ENCODE measurements at regions not wholly inside any gene's neighbourhood (a gene's known extent, or its start where the extent isn't known, plus 50 kb on each side); places are given as distances from the start of the nearest gene placed in this dataset.
"Not testable (repeated sequence)": the region's sequence is repeated elsewhere in the genome, so short reads cannot be mapped to it uniquely, and the experiment has no call there.

- DNase-seq, result no peak
Observed at GRCh38 chr5:2874099-2874498, 122.6 kb upstream of the IRX2 start.

DNA sequence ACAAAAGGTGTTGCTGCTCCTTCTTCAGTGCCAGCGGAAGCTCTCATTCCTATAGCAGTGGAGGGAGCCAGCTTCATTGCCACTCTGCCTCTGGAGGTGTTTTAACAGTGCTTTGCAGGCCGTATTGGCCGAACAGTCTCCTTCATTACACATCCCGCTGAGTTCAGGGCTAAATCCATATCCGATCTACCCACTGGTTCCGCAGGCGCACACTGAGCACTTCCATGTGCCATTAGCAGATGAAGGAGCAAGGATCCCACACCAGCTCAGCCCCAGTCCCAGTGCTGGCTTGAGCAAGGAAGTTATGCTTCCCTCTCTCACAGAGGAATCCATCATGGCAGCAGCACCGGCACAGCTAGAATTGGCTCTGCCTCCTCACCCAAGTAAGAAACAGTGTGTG lies 121.2 kb upstream of the IRX2 start:
- no peak for DNase-seq

GRCh38 chr5:2871282-2871681 lies 119.8 kb upstream of the IRX2 start:
- DNase-seq, result no peak

DNA sequence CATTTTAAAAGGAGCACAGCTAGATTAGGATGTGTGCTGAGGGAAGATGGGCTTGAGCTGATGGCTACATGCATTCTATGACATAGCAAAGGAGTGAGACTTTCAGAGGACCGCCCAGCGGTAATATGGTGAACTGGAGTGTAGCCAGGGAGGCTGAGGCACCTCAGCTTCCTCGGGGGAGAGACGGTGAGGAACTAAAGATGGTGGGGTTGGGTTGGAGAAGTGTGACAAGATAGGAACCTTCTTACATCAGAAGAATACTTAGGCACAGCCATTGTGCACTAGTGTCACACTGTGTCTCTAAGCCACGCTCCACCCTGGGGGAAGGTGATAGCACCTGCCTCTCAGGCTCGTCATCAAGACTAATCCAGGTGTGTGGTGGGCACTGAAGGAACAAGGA lies 118.0 kb upstream of the IRX2 start:
- DNase-seq, result no peak

DNA sequence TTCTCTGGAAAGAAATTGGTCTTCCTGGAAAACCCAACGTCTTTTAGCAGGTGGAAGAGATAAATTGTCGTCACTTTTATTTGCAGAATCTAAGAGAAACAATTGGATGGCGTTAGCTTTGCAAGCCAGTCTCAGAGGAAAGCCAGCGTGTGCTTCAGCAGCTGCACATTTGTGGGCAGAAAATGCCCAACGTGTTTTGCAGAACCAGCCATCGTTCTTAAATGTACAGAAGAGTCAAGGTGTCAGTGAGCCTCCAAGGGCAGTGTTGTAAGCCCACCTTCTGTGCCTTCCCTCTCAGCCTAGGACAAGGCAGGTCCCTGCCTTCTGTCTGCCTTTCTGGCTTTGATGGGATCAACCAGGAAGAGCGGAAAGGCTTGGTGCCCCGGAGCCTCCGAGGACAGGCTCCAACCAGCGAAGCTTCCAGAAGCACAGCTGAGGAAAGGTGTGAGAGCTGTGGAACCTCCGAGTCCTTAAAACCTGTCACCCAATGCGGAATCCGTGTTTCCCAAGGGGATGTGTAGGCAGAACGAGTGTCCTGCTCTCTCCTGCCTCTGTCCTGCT lies 116.0 kb upstream of the IRX2 start:
- no peak for DNase-seq

GRCh38 chr5:2866662-2867372 lies 115.3 kb upstream of the IRX2 start:
- no peak for DNase-seq

DNA sequence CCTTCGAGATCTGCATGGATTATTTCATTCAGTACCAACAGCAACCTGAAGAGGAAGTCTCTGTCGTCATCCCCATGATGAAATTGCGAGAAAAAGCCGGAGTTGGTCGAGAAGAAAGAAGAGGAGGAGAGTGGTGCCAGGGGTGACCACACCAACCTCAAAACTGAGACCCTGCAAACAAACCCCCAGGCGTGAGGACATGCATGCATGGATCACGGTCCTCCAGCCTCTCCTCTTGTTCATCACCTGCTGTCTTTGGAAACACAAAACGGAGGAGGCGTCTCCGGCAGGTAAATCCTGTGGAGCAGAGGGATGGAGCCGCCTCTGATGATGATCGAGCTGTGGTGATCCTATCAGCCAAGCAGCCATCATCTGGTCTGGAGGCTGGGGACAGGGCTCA lies 114.4 kb upstream of the IRX2 start:
- DNase-seq, result no peak

DNA sequence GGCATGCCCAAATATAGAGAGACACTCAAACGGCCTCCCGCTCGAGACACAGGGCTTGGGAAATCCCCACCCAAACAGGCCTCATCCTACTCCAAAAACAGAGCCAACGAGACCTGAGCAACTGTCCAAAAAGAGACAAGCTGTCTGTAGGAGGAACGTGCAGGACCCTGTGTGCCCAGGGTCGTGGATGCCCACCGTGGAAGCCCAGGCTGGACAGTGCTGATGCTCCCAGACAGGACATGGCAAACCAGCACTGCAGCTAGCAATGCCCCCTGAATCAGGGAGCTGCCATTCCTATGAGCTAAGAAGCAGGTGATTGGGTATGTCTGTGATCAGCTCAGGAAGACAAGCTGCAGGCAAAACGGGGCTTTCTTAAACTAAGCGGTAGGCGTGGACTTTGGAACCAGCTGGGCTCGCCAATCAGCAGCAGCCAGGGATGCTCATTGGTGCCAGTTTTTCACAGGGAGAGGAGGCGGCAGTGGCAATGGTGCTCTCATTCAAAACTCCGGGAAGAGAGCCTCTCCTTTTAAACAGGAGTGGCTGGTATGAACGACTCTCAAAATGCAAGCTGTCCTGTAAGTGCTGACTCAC lies 113.1 kb upstream of the IRX2 start:
- DNase-seq, result no peak

DNA sequence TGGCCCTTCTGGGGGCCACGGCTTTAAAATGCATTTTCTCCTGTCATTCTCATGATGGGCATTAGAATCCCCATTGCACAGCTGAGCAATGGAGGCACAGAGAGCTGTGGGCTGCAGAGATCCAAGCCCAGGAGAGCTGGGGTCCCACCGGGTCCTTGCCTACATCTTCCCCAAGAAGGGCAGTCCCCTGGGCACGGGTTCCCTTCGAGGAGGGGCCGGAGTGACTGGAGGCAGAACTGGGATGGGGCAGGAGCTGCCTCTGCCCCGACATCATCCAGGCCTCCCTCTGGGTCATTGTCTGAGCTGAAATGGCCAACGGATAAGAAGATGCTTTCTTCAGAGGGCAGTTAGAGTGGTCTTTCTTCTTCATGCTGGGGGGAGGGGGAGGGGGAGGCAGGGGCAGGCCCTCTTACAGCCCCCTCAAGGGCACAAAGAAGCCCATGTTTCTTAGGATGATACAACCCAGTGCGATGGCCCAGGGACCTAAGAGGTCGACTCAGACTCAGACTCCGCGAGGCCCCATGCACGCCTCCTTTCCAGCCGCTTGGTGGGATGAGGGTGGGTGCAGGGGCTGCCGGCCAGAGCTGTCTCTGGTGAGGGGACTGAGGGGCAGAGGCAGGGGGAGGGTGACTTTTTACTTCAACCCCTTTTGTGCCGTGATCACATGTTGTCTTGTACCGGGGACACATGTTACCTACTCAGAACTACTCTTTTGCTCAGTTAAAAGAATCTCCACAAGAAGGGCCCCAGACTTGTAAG lies 112.4 kb upstream of the IRX2 start:
- DNase-seq, result no peak

GRCh38 chr5:2863133-2863532 lies 111.7 kb upstream of the IRX2 start:
- no peak for DNase-seq

- DNase-seq, result not testable (repeated sequence)
Observed at GRCh38 chr5:2862176-2862575, 110.7 kb upstream of the IRX2 start.

GRCh38 chr5:2861605-2862004 lies 110.1 kb upstream of the IRX2 start:
- no peak for DNase-seq

DNA sequence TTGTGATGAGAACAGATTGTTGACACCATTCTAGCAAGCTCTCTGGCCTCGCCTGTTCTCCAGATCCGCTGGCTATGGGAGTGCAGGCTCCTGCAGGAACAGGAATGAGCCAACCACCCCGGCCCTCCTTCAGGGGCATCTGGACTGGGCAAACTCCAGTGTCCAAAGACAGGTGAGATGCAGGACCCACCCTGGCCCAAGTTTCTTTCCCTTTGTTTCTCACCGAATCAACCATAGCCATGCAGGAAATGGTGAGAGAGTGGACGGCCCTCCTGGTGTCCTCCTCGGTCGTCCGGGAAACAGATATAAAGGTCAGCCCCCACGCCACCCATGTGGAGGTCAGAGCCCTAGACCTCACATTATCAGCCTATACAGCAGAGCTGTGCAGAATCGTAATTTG lies 108.6 kb upstream of the IRX2 start:
- no peak for DNase-seq

- no peak for DNase-seq
Observed at GRCh38 chr5:2857837-2858236, 106.4 kb upstream of the IRX2 start.

DNA sequence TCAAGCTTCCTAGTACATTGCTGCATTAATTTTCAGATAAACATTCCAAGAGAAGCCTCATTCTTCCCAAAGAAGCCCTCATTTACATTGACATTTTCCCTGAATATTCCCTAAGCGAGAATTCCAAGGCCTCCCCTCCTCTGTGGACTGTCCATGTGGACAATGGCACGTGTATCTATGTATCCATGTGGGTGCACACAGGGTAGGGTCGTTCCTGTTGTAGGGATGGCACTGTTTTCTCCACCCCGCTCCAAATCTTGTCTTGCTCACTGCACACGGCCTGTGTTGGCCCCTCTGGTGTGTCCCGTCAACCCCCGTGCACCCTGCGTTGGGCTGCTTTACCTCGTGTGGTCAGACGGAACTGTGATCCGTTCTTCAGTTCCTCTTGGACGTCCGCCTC lies 104.7 kb upstream of the IRX2 start:
- no peak for DNase-seq

DNA sequence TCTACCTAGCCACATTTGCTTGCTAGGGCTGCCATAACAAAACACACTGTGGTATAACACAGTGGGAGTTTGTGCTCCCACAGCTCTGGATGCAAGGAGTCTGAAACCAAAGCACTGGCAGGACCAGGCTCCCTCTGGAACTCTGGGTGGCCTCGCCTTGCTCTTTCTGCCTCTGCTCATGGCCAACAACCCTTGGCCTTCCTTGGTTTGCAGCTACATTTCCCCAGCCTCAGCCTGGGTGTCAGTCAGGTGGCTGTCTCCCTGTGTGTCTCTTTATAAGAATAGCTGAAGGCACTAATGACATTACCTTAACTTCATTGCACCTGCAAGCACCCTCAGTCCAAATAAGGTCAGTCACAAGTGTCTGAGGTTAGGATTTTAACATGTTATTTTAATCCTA lies 101.0 kb upstream of the IRX2 start:
- no peak for DNase-seq

DNA sequence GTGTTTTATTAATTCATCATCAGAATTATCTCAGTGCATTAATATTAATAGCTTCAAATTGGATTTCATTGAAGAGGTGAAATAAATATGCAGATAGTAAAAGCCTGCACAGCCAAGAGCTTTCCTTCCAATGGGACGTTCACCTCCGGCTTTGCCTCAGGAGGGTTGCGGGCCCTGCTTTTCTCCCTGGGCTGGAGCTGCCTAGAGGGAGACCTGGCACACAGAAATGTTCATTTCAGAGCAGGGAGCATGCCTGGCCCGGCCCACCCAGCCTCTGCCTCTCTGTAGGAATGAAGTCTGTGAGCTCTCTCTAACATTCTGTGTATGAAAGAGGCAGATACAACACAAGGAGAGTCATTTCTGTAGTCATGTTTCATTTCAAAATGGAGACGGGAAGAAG lies 100.4 kb upstream of the IRX2 start:
- no peak for DNase-seq

DNA sequence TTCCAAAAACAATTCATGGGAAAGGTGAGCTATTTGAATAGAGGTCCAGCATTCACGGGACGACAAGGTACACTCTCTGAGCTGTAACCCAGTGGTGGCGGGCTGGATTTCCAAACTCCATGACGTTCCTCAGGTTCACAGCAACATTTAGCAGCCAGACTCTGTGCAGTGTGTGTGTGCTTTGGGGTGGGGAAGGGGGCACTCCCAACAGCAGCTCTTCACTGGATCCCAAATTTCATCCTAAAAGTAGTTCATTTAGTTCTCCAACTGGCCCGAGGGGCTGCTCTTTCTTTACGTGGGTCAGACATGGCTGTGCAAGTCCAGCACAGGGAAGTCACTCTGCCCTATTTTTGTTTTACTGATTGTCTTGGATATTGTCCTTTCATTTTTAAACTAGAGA lies 98.0 kb upstream of the IRX2 start:
- DNase-seq, result no peak

- DNase-seq, result no peak
Observed at GRCh38 chr5:2848619-2849018, 97.1 kb upstream of the IRX2 start.

DNA sequence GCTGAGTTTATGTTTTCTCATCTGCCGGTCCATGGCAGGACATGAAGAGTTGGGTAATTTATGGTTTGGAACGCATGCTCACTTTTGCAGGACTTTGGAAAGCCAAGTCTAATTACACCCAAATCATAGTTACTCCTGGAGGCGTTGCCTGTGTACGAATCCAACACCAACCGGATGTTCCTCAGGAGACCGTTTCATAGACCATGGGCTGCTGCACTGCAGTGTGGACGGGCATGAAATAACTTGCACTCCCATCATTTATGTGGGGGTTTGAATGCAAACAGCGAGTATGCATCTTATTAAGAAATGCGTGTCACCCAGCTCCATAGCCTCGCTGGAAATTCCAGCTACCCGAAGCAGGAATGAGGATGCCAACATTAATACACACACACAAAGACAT lies 96.1 kb upstream of the IRX2 start:
- DNase-seq, result no peak

DNA sequence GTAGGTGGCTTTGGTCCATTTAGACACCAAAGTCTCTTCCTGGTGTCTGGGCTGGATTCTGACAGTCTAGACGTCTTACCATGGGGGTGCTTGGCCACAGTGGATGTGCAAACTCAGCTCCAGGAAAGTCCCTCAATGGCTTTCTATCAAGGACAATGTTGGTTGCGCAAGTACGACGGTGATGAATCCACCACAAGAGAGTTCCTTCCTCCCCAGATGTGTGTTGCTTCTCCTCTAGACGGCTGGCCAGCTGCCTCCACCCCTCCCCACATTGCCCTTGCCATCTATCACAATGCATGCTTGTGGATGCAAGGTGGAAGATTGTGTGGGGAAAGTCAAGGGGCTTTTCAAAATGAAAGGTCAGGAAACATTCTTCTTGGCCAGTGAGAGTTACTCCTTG lies 89.7 kb upstream of the IRX2 start:
- DNase-seq, result no peak

- no peak for DNase-seq
Observed at GRCh38 chr5:2840372-2840915, 89.0 kb upstream of the IRX2 start.

- DNase-seq, result no peak
Observed at GRCh38 chr5:2836133-2836532, 84.7 kb upstream of the IRX2 start.

- no peak for DNase-seq
Observed at GRCh38 chr5:2833556-2833955, 82.1 kb upstream of the IRX2 start.

All from EL (cell line).